NCI-H2196 treated with DMSO at 0.1 percent for 48 hours (cell line): ENCODE measurements at regions not wholly inside any gene's neighbourhood (a gene's known extent, or its start where the extent isn't known, plus 50 kb on each side); places are given as distances from the start of the nearest gene placed in this dataset.
"Not testable (repeated sequence)": the region's sequence is repeated elsewhere in the genome, so short reads cannot be mapped to it uniquely, and the experiment has no call there.

Source experiments
- DNase-seq: peaks from one replicate; lab custom pipeline; 2025; ENCODE audit not compliant: unreplicated experiment; lab: John Stamatoyannopoulos, UW

DNA sequence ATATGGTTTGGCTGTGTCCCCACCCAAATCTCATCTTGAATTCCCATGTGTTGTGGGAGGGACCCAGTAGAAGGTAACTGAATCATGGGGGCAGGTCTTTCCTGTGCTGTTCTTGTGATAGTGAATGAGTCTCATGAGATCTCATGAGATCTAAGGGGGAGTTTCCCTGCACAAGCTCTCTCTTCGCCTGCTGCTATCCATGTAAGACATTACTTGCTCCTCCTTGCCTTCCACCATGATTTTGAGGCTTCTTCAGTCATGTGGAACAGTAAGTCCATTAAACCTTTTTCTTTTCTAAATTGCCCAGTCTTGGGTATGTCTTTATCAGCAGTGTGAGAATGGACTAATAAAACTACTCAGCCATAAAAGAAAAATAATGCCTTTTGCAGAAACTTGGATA is 80.8 kb upstream of the SERPINE2 start:
- not testable (repeated sequence) for DNase-seq

DNA sequence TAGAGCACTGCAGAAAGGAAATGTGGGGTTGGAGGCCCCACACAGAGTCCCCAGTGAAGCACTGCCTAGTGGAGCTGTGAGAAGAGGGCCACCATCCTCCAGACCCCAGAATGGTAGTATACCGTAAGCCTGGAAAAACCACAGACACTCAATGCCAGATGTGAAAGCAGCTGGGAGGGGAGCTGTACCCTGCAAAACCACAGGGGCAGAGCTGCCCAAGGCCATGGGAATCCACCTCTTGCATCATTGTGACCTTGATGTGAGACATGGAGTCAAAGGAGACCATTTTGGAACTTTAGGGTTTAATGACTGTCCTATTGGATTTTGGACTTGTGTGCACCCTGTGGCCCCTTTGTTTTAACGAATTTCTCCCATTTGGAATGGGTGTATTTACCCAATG is 75.3 kb upstream of the SERPINE2 start:
- DNase-seq = no peak

DNA sequence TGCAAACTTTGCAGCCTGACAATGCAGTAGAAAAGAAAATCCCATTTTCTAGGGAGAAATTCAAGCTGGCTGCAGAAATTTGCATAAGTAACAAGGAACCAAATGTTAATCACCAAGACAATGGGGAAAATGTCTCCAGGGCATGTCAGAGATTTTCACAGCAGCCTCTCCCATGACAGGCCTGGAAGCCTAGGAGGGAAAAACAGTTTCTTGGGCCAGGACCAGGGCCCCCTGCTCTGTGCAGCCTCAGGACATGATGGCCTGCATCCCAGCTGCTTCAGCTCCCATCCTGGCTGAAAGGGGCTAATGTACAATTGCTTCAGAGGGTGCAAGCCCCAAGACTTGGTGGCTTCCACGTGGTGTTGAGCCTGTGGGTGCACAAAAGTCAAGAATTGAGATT is 74.8 kb upstream of the SERPINE2 start:
- DNase-seq = not testable (repeated sequence)

DNA sequence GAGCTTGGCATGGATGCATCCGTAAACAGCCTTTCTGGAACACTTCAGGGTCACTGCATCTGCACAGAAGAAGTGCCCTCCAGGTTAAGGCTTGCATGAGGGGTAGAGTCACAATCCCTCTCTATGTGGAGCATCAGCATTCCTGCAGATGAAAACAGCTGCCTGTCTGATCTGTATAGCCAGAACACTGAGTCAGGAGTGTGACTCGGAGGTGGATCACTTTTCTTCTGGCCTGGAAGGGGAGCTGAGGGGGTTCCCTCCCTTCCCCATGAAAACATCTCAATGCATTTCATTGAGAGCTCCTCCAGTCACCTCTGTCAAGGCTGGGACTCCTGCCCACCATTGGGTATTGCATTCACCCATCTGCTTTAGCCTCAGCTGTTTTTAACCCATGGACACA is 72.5 kb upstream of the SERPINE2 start:
- DNase-seq = no peak

DNA sequence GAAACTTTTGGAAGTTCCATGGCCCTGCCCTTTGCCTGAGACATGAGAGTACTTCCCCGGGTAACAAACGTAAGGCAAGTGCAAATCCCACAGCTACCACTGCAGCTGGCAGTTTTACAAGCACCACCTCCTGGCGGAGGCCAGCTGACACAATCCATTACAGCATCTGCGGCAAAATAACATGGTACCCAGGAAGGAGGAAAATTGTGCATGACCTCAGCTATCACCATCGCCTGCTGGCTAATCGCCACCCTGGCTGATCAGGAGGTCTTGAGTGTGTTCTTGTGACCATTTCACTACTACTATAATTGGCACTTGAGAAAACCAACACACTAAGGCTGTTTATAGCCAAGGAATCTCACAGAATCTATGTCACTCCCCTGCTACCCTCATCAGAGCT is 71.7 kb upstream of the SERPINE2 start:
- no peak for DNase-seq

DNA sequence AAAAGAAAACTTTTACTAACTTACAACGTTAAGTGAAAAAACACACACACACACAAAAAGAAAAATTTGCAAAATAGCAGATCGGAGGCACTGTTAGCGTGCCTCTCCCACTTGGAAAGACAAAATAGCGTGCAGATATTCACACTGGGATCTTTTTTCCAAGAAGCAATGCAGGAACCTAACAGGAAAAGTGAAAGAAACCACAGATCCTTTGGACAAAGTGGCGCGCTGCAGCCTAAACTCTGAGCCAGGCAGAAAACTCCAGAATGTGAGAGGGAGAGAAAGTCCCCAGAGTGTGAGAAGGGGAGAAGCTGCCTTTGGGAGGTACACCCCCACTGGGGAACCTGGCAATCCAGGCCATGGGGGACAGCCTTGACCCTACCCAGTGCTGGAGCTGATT is 70.7 kb upstream of the SERPINE2 start:
- no peak for DNase-seq

DNA sequence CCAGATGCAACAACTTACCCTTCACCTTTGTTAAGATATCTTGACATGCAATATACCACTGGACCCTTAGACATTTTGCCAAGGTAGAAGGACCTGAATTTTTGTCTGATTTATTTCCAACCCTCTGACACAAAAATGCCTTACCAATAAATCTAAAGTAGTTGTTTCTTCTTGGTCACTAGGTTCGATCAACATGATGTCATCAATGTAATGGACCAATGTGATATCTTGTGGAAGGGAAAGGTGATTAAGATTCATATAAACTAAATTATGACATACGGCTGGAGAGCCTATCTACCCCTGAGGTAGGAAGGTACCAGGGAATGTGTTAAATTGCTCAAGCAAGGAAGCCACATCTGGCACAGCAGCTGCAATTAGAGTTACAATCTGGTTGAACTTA is 67.7 kb upstream of the SERPINE2 start:
- DNase-seq = no peak

DNA sequence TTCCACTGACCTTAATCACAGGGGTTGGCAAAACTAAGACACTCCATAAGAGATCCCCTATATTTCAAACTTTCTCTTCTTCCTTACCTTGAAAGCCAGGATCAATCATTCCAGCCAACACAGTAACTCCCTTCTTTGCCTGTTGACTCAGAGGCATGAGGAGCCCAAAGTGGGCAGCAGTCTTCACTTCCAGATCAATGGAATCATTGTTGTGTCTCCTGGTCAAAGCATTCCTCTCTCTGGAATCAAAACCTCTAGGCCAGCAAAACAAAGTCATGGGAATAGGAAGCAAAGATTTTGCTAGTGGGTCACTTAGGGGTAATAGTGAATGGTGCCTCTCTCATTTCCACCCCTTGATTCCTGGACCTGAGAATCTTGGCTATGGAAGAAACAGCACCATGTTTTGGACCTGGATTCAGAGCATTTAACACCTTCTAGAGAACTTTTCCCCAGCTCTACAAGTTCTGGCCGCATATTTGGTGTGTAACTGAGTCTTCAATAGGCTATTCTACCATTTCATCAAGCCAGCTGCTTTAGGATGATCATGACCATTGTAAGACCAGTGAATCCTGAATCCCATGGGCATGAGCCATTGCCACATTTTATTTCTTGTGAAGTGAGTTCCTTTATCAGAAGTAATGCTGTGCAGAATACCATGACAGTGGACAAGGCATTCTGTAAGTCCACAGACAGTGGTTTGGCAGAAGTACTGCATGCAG is 65.7 kb upstream of the SERPINE2 start:
- DNase-seq = no peak

DNA sequence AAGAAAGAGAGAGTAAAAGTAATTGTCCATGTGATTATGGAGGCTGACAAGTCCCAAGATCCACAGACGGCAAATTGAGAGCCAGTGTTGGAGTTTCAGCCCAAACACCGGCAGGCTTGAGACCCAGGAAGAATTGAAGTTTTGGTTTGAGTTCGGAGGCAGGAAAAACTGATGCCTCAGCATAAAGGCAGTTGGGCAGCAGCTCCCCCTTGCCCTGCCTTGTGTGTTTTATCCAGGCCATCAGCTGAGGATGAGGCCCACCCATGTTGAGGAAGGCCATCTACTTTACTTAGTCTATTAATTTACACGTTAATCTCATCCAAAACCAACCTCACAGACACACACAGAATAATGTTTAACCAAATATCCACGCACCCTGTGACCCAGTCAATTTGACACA is 64.6 kb upstream of the SERPINE2 start:
- no peak for DNase-seq

DNA sequence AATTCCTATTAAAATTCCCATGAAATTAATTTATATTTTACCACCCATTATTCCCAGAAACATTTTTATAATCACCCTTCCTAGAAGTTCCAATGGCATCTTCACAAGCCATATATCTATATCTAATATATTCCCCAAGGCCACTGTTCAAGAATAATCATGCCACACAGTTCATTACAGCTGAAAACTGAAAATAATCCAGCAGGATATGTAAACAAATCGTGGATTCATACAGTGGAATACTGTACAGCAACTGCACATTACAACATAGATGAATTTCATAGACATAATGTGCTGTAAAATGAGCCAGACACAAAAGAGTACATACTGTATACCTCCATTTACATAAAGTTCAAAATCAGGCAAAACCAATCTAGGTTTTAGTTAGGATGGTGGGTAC is 63.9 kb upstream of the SERPINE2 start:
- DNase-seq = no peak

DNA sequence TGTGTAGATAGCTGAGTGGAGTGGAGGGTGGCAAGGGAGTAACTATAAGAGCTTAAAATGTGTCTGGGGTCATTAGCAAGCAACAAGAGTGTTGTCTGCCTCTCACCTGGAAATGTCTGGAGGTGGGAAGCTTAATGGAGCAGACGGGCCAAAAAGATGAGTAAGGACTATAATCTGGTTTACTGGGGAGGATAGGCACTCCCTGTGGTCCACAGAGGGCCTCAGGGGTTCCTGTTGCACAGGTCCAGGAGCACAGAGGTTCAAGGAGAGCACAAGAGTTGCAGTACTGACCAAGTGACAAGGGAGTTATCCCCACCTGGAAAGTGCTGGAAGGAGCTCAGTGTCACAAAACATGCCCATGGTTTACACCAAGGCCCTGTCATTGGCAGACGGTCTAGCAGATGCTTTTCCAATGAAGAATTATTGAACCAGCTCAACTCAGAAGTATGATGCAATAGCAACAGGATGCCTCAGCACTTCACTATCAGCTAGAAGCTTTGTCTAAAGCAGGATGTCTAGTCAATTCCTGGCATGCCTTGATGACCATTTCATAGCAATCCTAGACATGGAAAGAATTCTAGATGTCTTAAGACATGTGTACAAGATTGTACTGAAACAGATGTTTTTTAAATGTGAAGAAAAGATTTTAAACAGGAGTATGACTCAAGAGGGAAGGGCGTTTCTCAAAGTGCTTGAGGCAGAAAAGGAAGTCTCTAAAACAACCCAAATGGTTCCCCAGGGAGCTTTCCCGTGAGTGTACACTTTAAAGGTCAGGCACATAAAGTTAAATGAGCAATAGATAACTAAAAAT is 62.9 kb upstream of the SERPINE2 start:
- no peak for DNase-seq

DNA sequence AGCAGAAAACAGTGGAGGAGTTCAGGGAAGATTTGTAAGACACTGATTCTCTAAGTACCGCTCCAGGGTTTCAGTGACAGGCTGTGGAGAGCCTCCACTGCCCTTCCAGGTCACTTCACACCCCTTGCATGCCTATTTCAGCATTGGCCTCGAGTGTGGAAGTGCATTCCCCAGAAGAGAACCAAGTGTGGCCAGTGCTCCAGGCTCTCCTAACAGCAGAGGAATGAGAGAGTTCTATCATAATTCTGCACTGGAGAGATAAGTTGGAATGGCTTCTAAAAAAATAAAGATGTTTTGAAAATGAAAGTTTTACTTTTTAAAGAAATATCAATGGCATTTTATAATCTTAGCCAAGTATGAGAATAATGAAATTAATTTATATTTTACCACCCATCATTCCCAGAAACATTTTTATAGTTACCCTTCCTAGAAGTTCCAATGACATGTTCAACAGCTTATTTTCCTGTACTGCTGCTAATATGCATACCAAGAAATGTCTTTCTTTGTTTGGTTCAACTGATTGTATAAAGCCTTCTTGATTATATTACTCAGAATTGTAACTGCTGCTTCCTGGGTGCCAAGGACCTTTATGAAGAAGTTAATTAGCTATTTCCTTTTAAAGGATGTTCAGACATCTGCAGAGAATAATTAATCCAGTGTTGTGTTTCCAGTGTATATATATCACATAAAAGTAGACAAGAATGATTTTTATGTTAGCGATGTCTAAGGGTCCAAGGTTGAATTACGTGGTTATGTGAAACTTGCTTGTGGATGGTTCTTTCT is 61.0 kb upstream of the SERPINE2 start:
- no peak for DNase-seq

DNA sequence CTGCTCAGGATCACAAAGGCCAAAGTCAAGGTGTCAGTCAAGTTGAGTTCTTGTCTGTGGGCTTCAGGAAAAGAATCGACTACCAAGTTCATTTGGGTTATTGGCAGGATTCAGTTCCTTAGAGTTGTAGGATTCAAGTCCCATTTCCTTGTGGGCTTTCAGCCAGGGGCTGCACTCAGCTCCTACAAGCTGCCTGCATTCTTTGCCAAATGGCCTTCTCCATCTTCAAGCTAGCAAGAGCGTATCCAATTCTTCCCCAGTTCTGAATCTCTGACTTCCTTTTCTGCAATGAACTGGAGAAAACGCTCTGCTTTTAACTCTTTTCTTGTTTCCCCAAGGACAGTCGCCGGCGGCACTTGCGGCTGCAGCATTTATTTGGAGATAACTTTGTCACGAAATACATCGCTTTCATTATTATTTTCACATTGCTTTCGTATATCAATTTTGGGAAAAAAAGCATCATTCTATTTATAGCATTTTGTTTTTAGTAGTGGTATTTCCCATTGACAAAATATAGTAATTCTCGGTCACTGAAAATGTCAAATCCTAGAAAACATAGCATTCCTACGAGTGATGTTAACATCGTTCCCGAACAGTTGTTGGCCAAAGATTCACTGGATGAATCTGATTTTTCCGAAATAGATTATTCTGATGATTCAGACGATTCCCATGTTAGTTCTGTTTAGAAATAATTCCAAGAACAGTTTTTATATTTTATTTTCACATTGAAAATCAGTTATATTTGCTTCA is 59.6 kb upstream of the SERPINE2 start:
- no peak for DNase-seq

DNA sequence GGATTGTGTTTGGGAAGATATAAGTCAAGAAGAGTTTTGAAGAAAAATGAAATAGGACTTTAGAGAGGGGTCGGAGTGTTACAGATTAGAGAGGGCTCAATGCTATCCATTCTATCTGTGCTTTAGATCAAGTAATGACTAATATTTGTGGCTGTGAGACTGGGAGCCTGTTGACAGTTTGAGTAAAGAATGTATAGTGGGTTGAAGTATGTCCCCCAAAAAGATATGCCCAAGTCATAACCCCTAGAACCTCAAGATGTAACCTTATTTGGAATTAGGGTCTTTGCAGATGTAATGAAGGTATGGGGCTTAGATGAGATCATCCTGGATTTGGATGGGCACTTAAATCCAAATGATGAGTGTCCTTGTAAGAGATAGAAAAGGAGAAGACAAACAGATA is 55.3 kb upstream of the SERPINE2 start:
- DNase-seq = no peak

DNA sequence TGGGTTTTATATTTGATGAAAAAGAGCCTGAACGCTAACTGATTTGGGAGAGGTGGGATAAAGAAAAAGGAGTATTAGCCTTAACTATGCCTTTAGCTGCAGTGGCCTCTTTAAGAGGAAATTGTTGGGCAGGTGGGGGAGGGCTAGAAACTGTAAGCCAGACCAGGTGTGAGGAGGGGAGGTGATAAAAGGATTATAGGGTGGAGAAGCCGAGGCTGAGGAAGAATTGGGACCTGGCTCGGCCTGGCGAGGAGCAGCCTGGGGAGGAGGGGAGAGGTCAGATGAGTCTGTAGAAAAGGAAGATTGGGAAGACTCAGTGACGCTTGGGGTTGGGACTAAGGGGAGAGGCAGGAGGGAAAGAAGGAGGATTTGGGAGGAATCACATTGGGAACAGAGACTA is 52.6 kb upstream of the SERPINE2 start:
- DNase-seq = not testable (repeated sequence)

DNA sequence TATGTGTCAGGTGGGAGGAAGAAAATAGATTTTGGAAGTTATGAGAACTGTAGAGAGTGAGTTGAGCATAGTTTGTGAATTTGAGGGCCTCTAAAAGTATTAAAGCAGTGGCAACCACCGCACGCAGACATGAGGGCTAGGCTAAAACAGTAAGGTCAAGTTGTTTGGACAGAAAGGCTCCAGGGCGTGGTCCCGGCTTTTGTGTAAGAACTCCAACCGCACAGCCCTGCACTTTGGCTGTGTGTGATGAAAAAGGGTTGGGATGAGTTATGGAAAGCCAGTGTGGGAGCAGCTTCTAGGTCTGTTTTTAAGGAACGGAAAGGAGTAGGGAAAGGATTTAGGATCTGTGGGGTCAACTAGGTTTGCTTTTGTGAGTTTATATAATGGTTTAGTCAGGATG is 50.5 kb upstream of the SERPINE2 start:
- not testable (repeated sequence) for DNase-seq
